SW 1271 (cell line): ENCODE measurements at regions not wholly inside any gene's neighbourhood (a gene's known extent, or its start where the extent isn't known, plus 50 kb on each side); places are given as distances from the start of the nearest gene placed in this dataset.
"Not testable (repeated sequence)": the region's sequence is repeated elsewhere in the genome, so short reads cannot be mapped to it uniquely, and the experiment has no call there.

Experiments used
- DNase-seq, 2 experiments: peaks; one replicate each; lab custom pipeline; 2025; lab: John Stamatoyannopoulos, UW

- no peak for DNase-seq
Observed at GRCh38 chr5:159586921-159587320, 256.6 kb upstream of the IL12B start.

DNA sequence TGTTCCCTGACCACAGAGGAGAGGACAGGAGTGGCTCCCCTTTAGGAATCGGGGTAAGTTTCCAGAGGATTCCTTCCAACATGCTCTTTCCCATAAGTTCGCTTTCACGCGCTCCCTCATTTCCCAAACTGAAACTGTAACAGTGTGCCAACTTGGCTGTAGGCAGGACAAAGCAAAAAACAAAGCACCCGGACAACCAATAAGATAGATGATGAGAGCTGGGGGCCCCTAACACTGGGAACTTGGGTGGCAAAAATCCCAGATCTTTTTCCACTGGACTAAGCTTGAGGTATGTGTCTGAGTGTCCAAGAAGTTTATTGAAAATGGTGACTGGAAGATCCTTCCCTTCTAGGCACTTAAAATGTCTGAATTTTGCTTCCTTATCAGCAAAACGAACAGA is 258.7 kb upstream of the IL12B start:
- DNase-seq, result no peak

GRCh38 chr5:159593518-159594073 is 263.3 kb upstream of the IL12B start:
- DNase-seq, result no peak

- not testable (repeated sequence) for DNase-seq
Observed at GRCh38 chr5:159595561-159595960, 265.3 kb upstream of the IL12B start.

DNA sequence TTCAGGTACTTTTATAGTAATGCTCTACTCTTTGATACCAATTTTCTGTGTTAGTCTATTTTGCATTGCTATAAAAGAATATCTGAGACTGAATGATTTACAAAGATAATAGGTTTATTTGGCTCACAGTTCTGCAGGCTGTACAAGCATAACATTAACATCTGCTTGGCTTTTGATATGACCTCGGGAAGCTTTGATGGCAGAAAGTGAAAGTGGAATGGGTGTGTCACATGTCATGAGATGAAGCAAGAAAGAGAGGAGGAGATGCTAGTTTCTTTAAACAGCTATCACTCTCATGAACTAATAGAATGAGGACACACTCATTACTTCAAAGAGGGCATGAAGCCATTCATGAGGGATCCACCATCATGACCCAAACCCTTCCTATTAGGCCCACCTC is 270.9 kb upstream of the IL12B start:
- DNase-seq, result no peak

GRCh38 chr5:159602434-159602833 is 272.1 kb upstream of the IL12B start:
- DNase-seq, result no peak

GRCh38 chr5:159605585-159605984 is 275.3 kb upstream of the IL12B start:
- DNase-seq, result no peak

- DNase-seq, result no peak
Observed at GRCh38 chr5:159609359-159609758, 279.1 kb upstream of the IL12B start.

DNA sequence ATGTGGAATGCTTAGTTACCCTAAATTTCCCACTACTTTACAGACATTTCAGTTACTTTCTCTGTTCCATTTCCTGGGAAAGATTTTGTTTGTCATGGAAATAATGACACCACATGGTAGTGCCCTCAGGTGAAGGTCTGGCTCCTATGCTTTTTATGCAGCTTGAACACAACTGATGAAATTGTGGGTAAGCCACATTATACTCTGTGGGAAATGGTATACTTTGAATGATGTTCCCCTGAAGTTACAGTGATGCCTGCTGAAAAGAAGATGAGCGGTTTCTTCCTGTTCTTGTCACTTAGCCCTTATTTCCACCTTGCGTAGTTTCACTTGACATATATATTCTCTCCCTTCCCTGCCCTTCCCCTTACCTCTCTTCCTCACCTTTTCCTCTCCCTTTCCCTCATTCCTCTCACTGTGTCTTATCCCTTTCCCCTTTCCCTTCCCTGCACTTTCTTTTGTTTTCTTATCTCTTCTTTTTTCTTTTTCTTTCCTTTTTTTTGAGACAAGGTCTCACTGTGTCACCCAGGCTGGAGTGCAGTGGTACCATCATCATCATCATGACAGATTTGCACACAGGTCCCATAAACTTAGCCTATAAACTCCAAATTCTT is 280.8 kb upstream of the IL12B start:
- no peak for DNase-seq

DNA sequence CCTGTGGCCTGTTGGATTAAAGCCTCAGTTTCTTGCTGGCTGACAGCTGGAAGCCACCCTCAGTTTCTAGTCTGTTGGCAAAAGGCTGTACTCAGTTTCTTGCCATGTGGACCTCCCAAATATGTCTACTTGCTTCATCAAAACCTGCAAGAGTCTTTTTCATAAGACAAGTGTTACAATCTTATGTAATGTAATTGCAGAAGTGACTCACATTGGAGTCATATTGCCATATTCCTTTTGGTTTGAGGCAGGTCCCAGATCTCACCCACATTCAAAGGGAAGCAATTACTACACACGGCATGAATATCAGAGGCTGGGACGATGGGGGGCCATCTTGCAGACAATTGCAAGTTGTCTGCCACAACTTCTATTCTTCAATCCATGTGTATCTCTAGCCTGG is 286.7 kb upstream of the IL12B start:
- no peak for DNase-seq

- no peak for DNase-seq
Observed at GRCh38 chr5:159619826-159620225, 289.5 kb upstream of the IL12B start.

DNA sequence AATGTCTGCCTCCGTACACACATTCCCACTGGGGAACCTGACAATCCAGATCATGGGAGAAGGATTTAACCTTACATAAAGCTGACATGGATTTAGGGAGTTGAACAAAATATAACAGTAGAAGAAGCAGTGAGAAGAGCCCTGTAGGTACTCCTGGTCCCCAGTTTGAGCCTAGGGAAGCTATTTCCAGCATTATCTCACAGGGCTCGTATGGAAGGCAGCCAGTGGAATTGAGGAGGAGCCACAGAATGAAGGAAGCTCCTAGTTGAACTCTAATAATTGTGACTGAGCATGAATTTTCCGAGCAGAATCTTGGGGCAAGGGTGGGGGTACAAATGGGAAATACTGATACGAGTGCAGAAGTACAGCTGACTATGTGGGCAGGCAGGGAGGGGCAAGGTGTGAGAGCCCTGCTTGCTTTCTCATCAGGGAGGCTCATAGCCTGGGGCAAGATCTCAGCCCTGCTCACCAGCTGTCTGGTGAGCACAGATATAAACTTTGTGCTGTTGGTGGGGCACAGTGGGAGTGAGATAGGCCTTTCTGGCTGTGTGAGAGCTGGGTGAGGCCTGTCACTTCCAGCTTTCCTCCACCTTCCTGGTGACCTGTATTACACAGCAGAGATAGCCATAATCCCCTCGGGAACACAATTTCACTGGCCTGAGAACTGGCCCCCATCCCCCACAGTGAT is 290.7 kb upstream of the IL12B start:
- DNase-seq, result no peak

- DNase-seq, result no peak
Observed at GRCh38 chr5:159628703-159629102, 287.6 kb upstream of the ADRA1B start.

- no peak for DNase-seq
Observed at GRCh38 chr5:159629158-159629557, 287.1 kb upstream of the ADRA1B start.

GRCh38 chr5:159630545-159630944 is 285.7 kb upstream of the ADRA1B start:
- DNase-seq, result no peak

- DNase-seq, result no peak
Observed at GRCh38 chr5:159631001-159631400, 285.3 kb upstream of the ADRA1B start.

DNA sequence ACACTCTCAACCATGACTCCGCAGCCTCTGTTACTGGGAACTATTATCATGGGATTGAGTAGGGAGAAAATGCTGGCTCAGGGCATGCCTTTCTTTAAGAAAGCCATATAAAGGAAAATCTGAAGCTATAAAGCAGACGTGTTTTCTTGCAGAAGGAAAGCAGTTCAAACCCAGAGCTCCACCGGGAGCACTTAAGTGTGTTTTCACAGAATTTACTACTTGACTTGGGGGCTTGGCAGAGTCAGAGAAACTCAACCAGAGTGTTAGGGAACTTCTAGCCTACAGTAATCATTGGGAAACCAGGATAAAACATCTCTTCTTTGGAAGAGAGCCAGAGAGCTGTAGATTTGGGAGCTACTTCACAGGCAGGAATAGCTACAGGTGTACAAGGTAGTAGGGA is 283.4 kb upstream of the ADRA1B start:
- DNase-seq, result no peak

- DNase-seq, result no peak
Observed at GRCh38 chr5:159638481-159638880, 277.8 kb upstream of the ADRA1B start.

DNA sequence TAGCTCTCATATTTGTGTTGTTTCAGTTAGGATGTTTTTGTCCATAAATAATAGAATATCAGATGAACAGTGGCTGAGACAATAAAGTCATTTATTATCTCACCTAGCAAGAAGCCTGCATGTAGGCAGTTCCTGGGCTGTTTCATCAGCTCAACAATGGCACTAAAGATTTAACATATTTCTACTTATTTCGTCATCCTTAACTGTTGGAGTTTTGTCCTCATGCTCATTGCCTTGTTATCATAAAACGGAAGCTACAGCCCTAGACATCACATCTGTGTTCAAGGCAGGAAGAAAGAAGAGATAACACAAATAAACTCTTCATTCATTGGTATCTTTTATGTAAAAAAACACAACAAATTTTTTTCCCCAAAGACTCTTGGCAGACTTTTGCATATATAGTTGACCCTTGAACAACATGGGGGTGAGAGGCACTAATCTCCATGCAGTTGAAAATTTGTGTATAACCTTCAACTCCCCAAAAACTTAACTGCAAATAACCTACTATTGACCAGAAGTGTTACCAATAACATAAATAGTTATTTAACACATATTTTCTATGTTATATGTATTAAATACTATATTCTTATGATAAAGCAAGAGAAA is 277.2 kb upstream of the ADRA1B start:
- DNase-seq, result no peak

GRCh38 chr5:159639590-159639989 is 276.7 kb upstream of the ADRA1B start:
- DNase-seq, result no peak

DNA sequence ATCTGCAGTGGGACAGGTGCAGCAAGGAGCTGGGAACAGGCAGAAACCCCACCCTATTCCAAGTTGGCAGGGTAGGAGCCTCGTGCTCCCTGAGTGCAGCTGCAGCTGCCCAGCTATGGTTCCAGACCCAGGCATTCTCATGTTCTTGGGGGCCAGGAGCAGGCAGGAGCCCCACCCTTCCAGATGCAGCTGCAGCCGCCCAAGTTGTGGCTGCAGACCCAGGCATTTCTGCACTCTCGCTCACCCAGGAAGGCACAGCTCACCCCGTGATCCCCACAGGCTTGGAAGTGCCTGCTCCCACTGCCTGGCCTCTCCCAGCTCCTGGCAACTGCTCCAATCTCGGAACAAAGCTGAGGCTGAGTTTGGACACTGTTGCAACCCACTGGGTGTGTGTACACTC is 275.8 kb upstream of the ADRA1B start:
- no peak for DNase-seq

DNA sequence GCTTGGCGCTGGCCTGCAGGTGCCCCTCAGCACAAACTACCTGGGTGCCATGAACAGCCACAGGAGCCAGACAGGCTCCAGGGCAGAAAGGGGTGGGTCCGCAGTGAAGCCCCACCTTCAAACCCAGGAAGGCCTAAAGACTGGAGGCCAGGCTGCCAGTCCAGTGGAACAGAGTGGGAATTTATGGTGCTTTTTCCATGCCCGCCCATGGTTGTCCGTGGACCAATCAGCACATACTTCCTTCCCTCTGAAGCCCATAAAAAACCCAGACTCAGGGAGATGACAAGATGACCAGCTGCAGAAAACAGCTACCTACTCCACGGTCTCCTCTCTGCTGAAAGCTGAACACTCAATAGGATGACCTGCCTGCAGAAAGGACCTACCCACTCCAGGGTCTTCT is 275.4 kb upstream of the ADRA1B start:
- no peak for DNase-seq

GRCh38 chr5:159641371-159642039 is 274.8 kb upstream of the ADRA1B start:
- DNase-seq, result no peak
